ENCODE measurements at regions not wholly inside any gene's neighbourhood (a gene's known extent, or its start where the extent isn't known, plus 50 kb on each side); places are given as distances from the start of the nearest gene placed in this dataset.

GRCh38 chr10:110434489-110435096, 63.1 kb upstream of the DUSP5 start:
- H3K4me3 ChIP-seq (ENCODE audit: low read depth, low read length): no peak overlapping the region
- TF ChIP-seq, protein P1, sequence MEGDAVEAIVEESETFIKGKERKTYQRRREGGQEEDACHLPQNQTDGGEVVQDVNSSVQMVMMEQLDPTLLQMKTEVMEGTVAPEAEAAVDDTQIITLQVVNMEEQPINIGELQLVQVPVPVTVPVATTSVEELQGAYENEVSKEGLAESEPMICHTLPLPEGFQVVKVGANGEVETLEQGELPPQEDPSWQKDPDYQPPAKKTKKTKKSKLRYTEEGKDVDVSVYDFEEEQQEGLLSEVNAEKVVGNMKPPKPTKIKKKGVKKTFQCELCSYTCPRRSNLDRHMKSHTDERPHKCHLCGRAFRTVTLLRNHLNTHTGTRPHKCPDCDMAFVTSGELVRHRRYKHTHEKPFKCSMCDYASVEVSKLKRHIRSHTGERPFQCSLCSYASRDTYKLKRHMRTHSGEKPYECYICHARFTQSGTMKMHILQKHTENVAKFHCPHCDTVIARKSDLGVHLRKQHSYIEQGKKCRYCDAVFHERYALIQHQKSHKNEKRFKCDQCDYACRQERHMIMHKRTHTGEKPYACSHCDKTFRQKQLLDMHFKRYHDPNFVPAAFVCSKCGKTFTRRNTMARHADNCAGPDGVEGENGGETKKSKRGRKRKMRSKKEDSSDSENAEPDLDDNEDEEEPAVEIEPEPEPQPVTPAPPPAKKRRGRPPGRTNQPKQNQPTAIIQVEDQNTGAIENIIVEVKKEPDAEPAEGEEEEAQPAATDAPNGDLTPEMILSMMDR (IDR thresholded peaks at IDR 0.05; ENCODE audit: low read depth, low read length, missing control alignments): no peak
- no peak for DNase-seq (ENCODE audit: low read depth)

DNA sequence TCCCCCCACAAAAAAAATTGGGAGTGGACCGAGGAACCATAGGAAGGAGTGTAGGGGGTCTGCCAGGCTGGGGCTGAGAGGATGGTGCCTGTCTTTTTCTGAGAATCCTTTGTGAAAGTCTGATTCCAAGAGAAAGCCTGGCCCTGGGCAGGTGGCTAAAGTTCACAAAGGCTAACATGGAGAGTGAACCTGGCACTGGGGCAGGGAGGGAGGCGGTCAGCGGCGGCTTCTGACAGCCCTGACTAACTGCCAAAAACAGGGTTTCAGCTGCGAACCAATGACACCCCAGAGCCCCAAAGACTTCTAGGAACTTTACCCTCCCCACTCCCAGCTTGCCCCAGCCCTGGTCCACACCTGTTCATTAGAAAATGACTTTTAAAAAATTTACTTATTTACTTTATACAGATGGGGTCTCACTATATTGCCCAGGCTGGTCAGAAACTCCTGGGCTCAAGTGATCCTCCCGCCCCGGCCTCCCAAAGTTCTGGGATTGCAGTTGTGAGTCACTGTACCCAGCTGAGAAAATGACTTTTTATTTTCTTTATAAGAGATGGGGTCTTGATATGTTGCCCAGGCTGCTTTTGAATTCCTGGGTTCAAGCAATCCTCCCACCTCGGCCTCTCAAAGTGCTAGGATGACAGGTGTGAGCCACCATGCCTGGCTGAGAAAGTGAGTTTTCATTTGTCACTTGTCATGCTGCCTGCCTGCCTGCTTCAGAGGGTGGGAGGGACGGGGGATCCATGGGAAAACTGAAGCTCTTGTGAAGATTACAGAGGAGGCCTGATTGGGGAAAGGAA, 61.0 kb upstream of the DUSP5 start:
- H3K4me3 ChIP-seq (ENCODE audit: low read depth, low read length): no peak overlapping the region
- TF ChIP-seq, protein P1 (IDR thresholded peaks at IDR 0.05; ENCODE audit: low read depth, low read length, missing control alignments): no peak
- DNase-seq (ENCODE audit: low read depth): no peak

- no peak for DNase-seq (ENCODE audit: low read depth)
- no peak overlapping the region for H3K4me3 ChIP-seq (ENCODE audit: low read depth, low read length)
- TF ChIP-seq, protein P1 (IDR thresholded peaks at IDR 0.05; ENCODE audit: low read depth, low read length, missing control alignments): no peak
Observed at GRCh38 chr10:110437351-110437605, 60.4 kb upstream of the DUSP5 start.

GRCh38 chr10:110437761-110438341, 59.9 kb upstream of the DUSP5 start:
- TF ChIP-seq, protein P1 (IDR thresholded peaks at IDR 0.05; ENCODE audit: low read depth, low read length, missing control alignments): no peak
- DNase-seq (ENCODE audit: low read depth): no peak
- no peak overlapping the region for H3K4me3 ChIP-seq (ENCODE audit: low read depth, low read length)

DNA sequence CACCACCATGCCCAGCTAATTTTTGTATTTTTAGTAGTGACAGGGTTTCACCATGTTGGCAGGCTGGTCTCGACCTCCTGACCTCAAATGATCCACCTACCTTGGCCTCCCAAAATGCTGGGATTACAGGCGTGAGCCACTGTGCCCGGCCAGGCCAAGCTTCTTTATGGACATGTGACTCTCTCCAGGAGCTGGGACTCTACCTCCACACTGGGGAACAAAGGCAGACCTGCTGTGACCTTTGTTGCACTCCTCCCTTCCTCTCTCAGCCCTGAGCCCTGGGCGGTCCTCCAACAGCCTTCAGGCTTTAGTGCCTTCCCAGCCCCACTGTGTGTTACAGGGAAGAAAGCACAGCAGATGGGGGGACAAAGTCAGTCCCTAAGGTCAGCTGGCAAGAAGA, 55.0 kb upstream of the DUSP5 start:
- no peak for DNase-seq (ENCODE audit: low read depth)
- TF ChIP-seq, protein P1 (IDR thresholded peaks at IDR 0.05; ENCODE audit: low read depth, low read length, missing control alignments): no peak

GRCh38 chr10:110443239-110444003, 54.3 kb upstream of the DUSP5 start:
- DNase-seq (ENCODE audit: low read depth): no peak
- H3K4me3 ChIP-seq (ENCODE audit: low read depth, low read length): no peak overlapping the region
- TF ChIP-seq, protein P1 (IDR thresholded peaks at IDR 0.05; ENCODE audit: low read depth, low read length, missing control alignments): no peak

More for the DNA sequence above, 55.0 kb upstream of the DUSP5 start:
- no peak overlapping the region for H3K4me3 ChIP-seq (ENCODE audit: low read depth, low read length)
